PFSK-1 (cell line): ENCODE measurements at regions not wholly inside any gene's neighbourhood (a gene's known extent, or its start where the extent isn't known, plus 50 kb on each side); places are given as distances from the start of the nearest gene placed in this dataset.

ENCODE experiments used
- POLR2AphosphoS5 ChIP-seq: IDR thresholded peaks from 2 replicates; pipeline ENCODE4 v1.6.1; 2012; ENCODE audit warnings: low read depth, mild to moderate bottlenecking, control low read depth, low read length, moderate library complexity
- TAF1 ChIP-seq: IDR thresholded peaks from 2 replicates; pipeline ENCODE4 v1.6.1; 2012; ENCODE audit warnings: low read length, control low read depth, borderline replicate concordance; ENCODE audit not compliant: insufficient read depth
- TF ChIP-seq, protein P1 (sequence below), 2 experiments: IDR thresholded peaks; 2 replicates each; pipeline versions ENCODE4 v1.6.1 to v1.8.0; 2011 to 2012; ENCODE audit warnings: low read depth in 2 of 2, low read length in 2 of 2, control low read depth in 1 of 2, inconsistent platforms in 1 of 2, mild to moderate bottlenecking in 1 of 2, moderate library complexity in 1 of 2; ENCODE audit not compliant: insufficient read depth in 1 of 2

DNA sequence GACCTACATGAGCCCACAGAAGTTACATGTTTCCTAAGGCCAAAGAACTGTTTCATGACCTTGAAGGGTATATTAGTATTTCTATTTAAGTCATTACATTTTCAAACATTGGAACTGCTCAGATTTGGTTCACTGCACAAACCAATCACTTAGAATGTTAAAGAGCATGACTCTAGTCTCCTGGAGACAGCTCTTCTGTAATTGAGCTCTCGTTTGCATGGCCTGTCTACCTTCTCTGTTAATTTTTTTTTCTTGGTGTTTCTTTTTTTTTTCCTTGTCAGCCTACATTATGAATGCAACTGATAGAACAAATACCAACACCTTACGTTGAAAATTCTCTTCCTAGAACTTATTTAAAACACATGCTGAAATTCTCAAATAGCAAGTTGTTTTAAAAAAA lies 860.2 kb upstream of the MAP3K7 start:
- TF ChIP-seq POLR2AphosphoS5 (no peak), TAF1 (no peak)
- TF ChIP-seq, protein P1, sequence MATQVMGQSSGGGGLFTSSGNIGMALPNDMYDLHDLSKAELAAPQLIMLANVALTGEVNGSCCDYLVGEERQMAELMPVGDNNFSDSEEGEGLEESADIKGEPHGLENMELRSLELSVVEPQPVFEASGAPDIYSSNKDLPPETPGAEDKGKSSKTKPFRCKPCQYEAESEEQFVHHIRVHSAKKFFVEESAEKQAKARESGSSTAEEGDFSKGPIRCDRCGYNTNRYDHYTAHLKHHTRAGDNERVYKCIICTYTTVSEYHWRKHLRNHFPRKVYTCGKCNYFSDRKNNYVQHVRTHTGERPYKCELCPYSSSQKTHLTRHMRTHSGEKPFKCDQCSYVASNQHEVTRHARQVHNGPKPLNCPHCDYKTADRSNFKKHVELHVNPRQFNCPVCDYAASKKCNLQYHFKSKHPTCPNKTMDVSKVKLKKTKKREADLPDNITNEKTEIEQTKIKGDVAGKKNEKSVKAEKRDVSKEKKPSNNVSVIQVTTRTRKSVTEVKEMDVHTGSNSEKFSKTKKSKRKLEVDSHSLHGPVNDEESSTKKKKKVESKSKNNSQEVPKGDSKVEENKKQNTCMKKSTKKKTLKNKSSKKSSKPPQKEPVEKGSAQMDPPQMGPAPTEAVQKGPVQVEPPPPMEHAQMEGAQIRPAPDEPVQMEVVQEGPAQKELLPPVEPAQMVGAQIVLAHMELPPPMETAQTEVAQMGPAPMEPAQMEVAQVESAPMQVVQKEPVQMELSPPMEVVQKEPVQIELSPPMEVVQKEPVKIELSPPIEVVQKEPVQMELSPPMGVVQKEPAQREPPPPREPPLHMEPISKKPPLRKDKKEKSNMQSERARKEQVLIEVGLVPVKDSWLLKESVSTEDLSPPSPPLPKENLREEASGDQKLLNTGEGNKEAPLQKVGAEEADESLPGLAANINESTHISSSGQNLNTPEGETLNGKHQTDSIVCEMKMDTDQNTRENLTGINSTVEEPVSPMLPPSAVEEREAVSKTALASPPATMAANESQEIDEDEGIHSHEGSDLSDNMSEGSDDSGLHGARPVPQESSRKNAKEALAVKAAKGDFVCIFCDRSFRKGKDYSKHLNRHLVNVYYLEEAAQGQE (IDR thresholded peaks at IDR 0.05; ENCODE audit: insufficient read depth in 1 of 2, low read depth in 2 of 2, low read length in 2 of 2), result no peak
